RKO (cell line): ENCODE measurements at regions not wholly inside any gene's neighbourhood (a gene's known extent, or its start where the extent isn't known, plus 50 kb on each side); places are given as distances from the start of the nearest gene placed in this dataset.

Experiments
- DNase-seq: peaks from one replicate; pipeline ENCODE4 v3.0.0-alpha.2; 2016; ENCODE audit warnings: low spot score

- DNase-seq = no peak
These were observed 144.0 kb upstream of the CIBAR2 start for GRCh38 chr16:85256190-85256739.

- DNase-seq = no peak
These were observed 145.2 kb upstream of the CIBAR2 start for GRCh38 chr16:85257483-85257882.

- DNase-seq = no peak
These were observed 145.9 kb upstream of the CIBAR2 start for GRCh38 chr16:85258166-85258565.

GRCh38 chr16:85258629-85259028 is 146.4 kb upstream of the CIBAR2 start:
- DNase-seq = no peak

- DNase-seq = no peak
These were observed 147.0 kb upstream of the CIBAR2 start for GRCh38 chr16:85259115-85259831.

GRCh38 chr16:85259832-85260167 is 147.5 kb upstream of the CIBAR2 start:
- DNase-seq = no peak

- DNase-seq = no peak
These were observed 148.9 kb upstream of the CIBAR2 start for GRCh38 chr16:85261204-85261603.

- no peak for DNase-seq
These were observed 149.6 kb upstream of the CIBAR2 start for GRCh38 chr16:85261657-85262557.

- DNase-seq = no peak
These were observed 150.4 kb upstream of the CIBAR2 start for GRCh38 chr16:85262558-85263238.

- DNase-seq = no peak
These were observed 150.9 kb upstream of the CIBAR2 start for GRCh38 chr16:85263239-85263585.

- DNase-seq = no peak
These were observed 152.5 kb upstream of the CIBAR2 start for GRCh38 chr16:85264752-85265151.

- no peak for DNase-seq
These were observed 153.0 kb upstream of the CIBAR2 start for GRCh38 chr16:85265161-85265784.

- no peak for DNase-seq
These were observed 153.5 kb upstream of the CIBAR2 start for GRCh38 chr16:85265810-85266209.

- no peak for DNase-seq
These were observed 154.6 kb upstream of the CIBAR2 start for GRCh38 chr16:85266857-85267256.

GRCh38 chr16:85267414-85267945 is 155.2 kb upstream of the CIBAR2 start:
- no peak for DNase-seq

GRCh38 chr16:85269165-85269564 is 156.9 kb upstream of the CIBAR2 start:
- DNase-seq = no peak

GRCh38 chr16:85270374-85270773 is 158.1 kb upstream of the CIBAR2 start:
- DNase-seq = no peak

- no peak for DNase-seq
These were observed 158.9 kb upstream of the CIBAR2 start for GRCh38 chr16:85271198-85271597.

GRCh38 chr16:85273293-85273692 is 161.0 kb upstream of the CIBAR2 start:
- no peak for DNase-seq

GRCh38 chr16:85274501-85274900 is 162.2 kb upstream of the CIBAR2 start:
- DNase-seq = no peak

- DNase-seq = no peak
These were observed 162.7 kb upstream of the CIBAR2 start for GRCh38 chr16:85274924-85275323.
